Gastrocnemius medialis (tissue), 4 donors: ENCODE measurements at regions not wholly inside any gene's neighbourhood (a gene's known extent, or its start where the extent isn't known, plus 50 kb on each side); places are given as distances from the start of the nearest gene placed in this dataset.

Source experiments
- ATAC-seq, 2 donors: fragments of 150-250 bp; one replicate each; pipeline ENCODE4 v1.9.1; 2016
- DNase-seq, 2 donors: peaks; one replicate each; pipeline ENCODE4 v3.0.0-alpha.2; 2019
- H3K27ac ChIP-seq, 4 donors: fragments of 200-600 bp; sonication (generic); 1 replicate in 1 of 4; 2 replicates in 3 of 4; pipeline ENCODE4 v1.5.1; 2016 to 2018; ENCODE audit warnings: mild to moderate bottlenecking in 2 of 4, moderate library complexity in 1 of 4
- H3K27me3 ChIP-seq, 3 donors: fragments of 200-600 bp; sonication (generic) in 2 of 3; 1 replicate in 1 of 3; 2 replicates in 2 of 3; pipeline versions ENCODE4 v1.5.1 to v1.6.0; 2016 to 2019; ENCODE audit warnings: mild to moderate bottlenecking in 1 of 3, moderate library complexity in 1 of 3
- H3K36me3 ChIP-seq, 2 donors: fragments of 200-600 bp; sonication (generic) in 1 of 2; one replicate each; pipeline ENCODE4 v1.5.1; 2017 to 2018
- H3K4me1 ChIP-seq, 2 donors: fragments of 200-600 bp; sonication (generic) in 1 of 2; one replicate each; pipeline ENCODE4 v1.5.1; 2016 to 2017; ENCODE audit warnings: mild to moderate bottlenecking in 2 of 2
- H3K4me3 ChIP-seq, 4 donors: fragments of 200-600 bp; sonication (generic) in 3 of 4; 1 replicate in 1 of 4; 2 replicates in 3 of 4; pipeline ENCODE4 v1.5.1; 2016 to 2019; ENCODE audit warnings: mild to moderate bottlenecking in 2 of 4
- H3K9me3 ChIP-seq, 3 donors: fragments of 200-600 bp; sonication (generic) in 2 of 3; 1 replicate in 1 of 3; 2 replicates in 2 of 3; pipeline ENCODE4 v1.5.1; 2016 to 2019
- CTCF ChIP-seq, 5 experiments: fragments of 450-650 bp in 3 of 5; fragments of 200-600 bp in 2 of 5; sonication (generic) in 2 of 5; IDR thresholded peaks in 4 of 5; conservative IDR thresholded peaks in 1 of 5; 1 replicate in 4 of 5; 2 replicates in 1 of 5; pipeline ENCODE4 v1.5.1; 2016 to 2019; ENCODE audit warnings: antibody characterized with exemption in 5 of 5, mild to moderate bottlenecking in 3 of 5, moderate library complexity in 3 of 5
- POLR2A ChIP-seq, 2 donors: fragments of 450-650 bp; IDR thresholded peaks; one replicate each; pipeline ENCODE4 v1.6.1; 2017; ENCODE audit warnings: antibody characterized with exemption in 2 of 2, mild to moderate bottlenecking in 2 of 2, moderate library complexity in 2 of 2
- in situ Hi-C, 4 donors: fragments of 200-750 bp; cut with MboI; loops; one replicate each; pipeline versions ENCODE4 v1.15.0 to v1.8.0; 2017; ENCODE audit warnings: low sequenced_read_pairs in 4 of 4
- intact Hi-C: fragments of 100-400 bp; cut with DNase I; formaldehyde crosslinking; loops from one replicate; pipeline ENCODE4 v1.15.1; 2023; ENCODE audit warnings: low total_unique reads

GRCh38 chr4:163654621-163655020 is 160.1 kb downstream of the TMA16 start:
- no peaks in the 10 kb centered on the region for H3K27me3 ChIP-seq
- intact Hi-C loops: no loop called here

GRCh38 chr4:163660636-163661035 is 166.1 kb downstream of the TMA16 start:
- in situ Hi-C loops: no loop called here
- H3K4me1 ChIP-seq: no peaks in the 10 kb centered on the region
- ATAC-seq (no peak), DNase-seq (no peak)
- H3K27ac ChIP-seq: no peak overlapping the region
- intact Hi-C loops: no loop called here
- H3K27me3 ChIP-seq: no peaks in the 10 kb centered on the region
- H3K9me3 ChIP-seq: no peaks in the 10 kb centered on the region
- no peak overlapping the region for H3K4me3 ChIP-seq
- H3K36me3 ChIP-seq: no peaks in the 10 kb centered on the region
- TF ChIP-seq POLR2A (IDR thresholded peaks at IDR 0.05) (no peak), CTCF (IDR thresholded peaks at IDR 0.05 in 4 of 5, conservative IDR thresholded peaks at IDR 0.05 in 1 of 5) (no peak)

More at GRCh38 chr4:163654621-163655020, 160.1 kb downstream of the TMA16 start:
- TF ChIP-seq CTCF (IDR thresholded peaks at IDR 0.05 in 4 of 5, conservative IDR thresholded peaks at IDR 0.05 in 1 of 5) (no peak), POLR2A (IDR thresholded peaks at IDR 0.05) (no peak)
- Histone ChIP-seq H3K36me3 (no peaks in the 10 kb centered on the region), H3K4me3 (no peak overlapping the region), H3K9me3 (no peaks in the 10 kb centered on the region), H3K4me1 (no peaks in the 10 kb centered on the region), H3K27ac (no peak overlapping the region)
- in situ Hi-C loops: no loop called here
- no peak for DNase-seq
- no peak for ATAC-seq

GRCh38 chr4:163662768-163663167 is 168.3 kb downstream of the TMA16 start:
- no peak for ATAC-seq

GRCh38 chr4:163663454-163664225 is 169.2 kb downstream of the TMA16 start:
- ATAC-seq (no peak), DNase-seq (no peak)
- TF ChIP-seq POLR2A (IDR thresholded peaks at IDR 0.05): no peak
- TF ChIP-seq CTCF (IDR thresholded peaks at IDR 0.05 in 4 of 5, conservative IDR thresholded peaks at IDR 0.05 in 1 of 5): no peak
- H3K4me3 ChIP-seq: no peak overlapping the region
- in situ Hi-C loops: no loop called here
- no peaks in the 10 kb centered on the region for H3K36me3 ChIP-seq
- intact Hi-C loops: no loop called here
- no peaks in the 10 kb centered on the region for H3K4me1 ChIP-seq
- no peaks in the 10 kb centered on the region for H3K27me3 ChIP-seq
- no peaks in the 10 kb centered on the region for H3K9me3 ChIP-seq
- H3K27ac ChIP-seq: no peak overlapping the region

More at GRCh38 chr4:163662768-163663167, 168.3 kb downstream of the TMA16 start:
- intact Hi-C loops (no loop called here), in situ Hi-C loops (no loop called here)
- DNase-seq: no peak
- Histone ChIP-seq H3K27me3 (no peaks in the 10 kb centered on the region), H3K4me1 (no peaks in the 10 kb centered on the region), H3K9me3 (no peaks in the 10 kb centered on the region), H3K27ac (no peak overlapping the region), H3K4me3 (no peak overlapping the region), H3K36me3 (no peaks in the 10 kb centered on the region)
- TF ChIP-seq POLR2A (IDR thresholded peaks at IDR 0.05): no peak
- no peak for TF ChIP-seq CTCF (IDR thresholded peaks at IDR 0.05 in 4 of 5, conservative IDR thresholded peaks at IDR 0.05 in 1 of 5)
